RWPE2 (cell line): ENCODE measurements at regions not wholly inside any gene's neighbourhood (a gene's known extent, or its start where the extent isn't known, plus 50 kb on each side); places are given as distances from the start of the nearest gene placed in this dataset.
"Not testable (repeated sequence)": the region's sequence is repeated elsewhere in the genome, so short reads cannot be mapped to it uniquely, and the experiment has no call there.

Source experiments
- ATAC-seq: fragments of 200-7000 bp; cut with Tn5 transposase; 3 replicates; pipeline ENCODE4 v1.9.1; 2021; ENCODE audit warnings: low read depth
- DNase-seq: peaks from one replicate; pipeline ENCODE4 v3.0.0-alpha.2; 2020; ENCODE audit warnings: low spot score
- H3K27ac ChIP-seq: fragments of 450-650 bp; 2 replicates; pipeline ENCODE4 v1.5.1; 2017; ENCODE audit warnings: mild to moderate bottlenecking; ENCODE audit not compliant: poor library complexity, severe bottlenecking
- H3K27me3 ChIP-seq: fragments of 250-450 bp; sonication (Bioruptor Pico); 2 replicates; pipeline ENCODE4 v1.5.1; 2021; ENCODE audit warnings: mild to moderate bottlenecking, moderate library complexity; ENCODE audit not compliant: insufficient read depth, poor library complexity, severe bottlenecking
- H3K36me3 ChIP-seq: fragments of 250-450 bp; sonication (Bioruptor Pico); 2 replicates; pipeline ENCODE4 v1.5.1; 2020; ENCODE audit warnings: low read depth, mild to moderate bottlenecking, moderate library complexity
- H3K4me1 ChIP-seq: fragments of 250-450 bp; sonication (Bioruptor Pico); 2 replicates; pipeline ENCODE4 v1.5.1; 2021; ENCODE audit warnings: mild to moderate bottlenecking, moderate library complexity; ENCODE audit not compliant: insufficient read depth, poor library complexity, severe bottlenecking
- H3K4me3 ChIP-seq: fragments of 250-450 bp; sonication (Bioruptor Pico); 2 replicates; pipeline ENCODE4 v1.5.1; 2021; ENCODE audit warnings: mild to moderate bottlenecking, moderate library complexity; ENCODE audit not compliant: severe bottlenecking
- H3K9me3 ChIP-seq: fragments of 250-450 bp; sonication (Bioruptor Pico); 2 replicates; pipeline ENCODE4 v1.5.1; 2021; ENCODE audit warnings: mild to moderate bottlenecking, moderate library complexity; ENCODE audit not compliant: severe bottlenecking
- TF ChIP-seq, protein P1 (sequence below): fragments of 450-650 bp; IDR thresholded peaks from one replicate; pipeline ENCODE4 v1.5.1; 2017; ENCODE audit warnings: mild to moderate bottlenecking, moderate library complexity; ENCODE audit not compliant: poor library complexity, severe bottlenecking

DNA sequence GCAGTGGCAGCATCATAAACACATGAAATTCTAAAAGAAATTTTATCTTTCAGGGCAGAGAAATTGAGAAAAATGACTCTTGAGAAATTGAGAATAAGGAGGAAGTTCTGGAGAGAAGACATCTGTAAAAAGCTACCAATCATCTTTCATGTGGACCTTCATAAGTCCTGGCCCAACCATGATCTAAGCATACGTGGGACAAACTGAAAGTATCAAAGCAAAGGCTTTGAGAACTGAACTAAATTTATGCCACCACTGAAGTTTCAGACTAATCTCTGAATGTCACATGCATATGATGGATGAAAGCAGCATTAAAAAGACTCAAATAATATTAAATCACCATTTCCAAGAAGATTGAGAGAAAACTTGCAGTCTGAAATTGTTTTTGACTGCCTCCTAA is 1502.8 kb upstream of the LRRTM3 start:
- Histone ChIP-seq H3K27me3 (no peaks in the 10 kb centered on the region), H3K4me3 (no peak overlapping the region), H3K4me1 (peaks cover 9% of the 10 kb centered on the region), H3K36me3 (no peaks in the 10 kb centered on the region), H3K27ac (no peak overlapping the region), H3K9me3 (peaks cover 2% of the 10 kb centered on the region)
- TF ChIP-seq, protein P1, sequence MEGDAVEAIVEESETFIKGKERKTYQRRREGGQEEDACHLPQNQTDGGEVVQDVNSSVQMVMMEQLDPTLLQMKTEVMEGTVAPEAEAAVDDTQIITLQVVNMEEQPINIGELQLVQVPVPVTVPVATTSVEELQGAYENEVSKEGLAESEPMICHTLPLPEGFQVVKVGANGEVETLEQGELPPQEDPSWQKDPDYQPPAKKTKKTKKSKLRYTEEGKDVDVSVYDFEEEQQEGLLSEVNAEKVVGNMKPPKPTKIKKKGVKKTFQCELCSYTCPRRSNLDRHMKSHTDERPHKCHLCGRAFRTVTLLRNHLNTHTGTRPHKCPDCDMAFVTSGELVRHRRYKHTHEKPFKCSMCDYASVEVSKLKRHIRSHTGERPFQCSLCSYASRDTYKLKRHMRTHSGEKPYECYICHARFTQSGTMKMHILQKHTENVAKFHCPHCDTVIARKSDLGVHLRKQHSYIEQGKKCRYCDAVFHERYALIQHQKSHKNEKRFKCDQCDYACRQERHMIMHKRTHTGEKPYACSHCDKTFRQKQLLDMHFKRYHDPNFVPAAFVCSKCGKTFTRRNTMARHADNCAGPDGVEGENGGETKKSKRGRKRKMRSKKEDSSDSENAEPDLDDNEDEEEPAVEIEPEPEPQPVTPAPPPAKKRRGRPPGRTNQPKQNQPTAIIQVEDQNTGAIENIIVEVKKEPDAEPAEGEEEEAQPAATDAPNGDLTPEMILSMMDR, result no peak
- no peak for DNase-seq
- no peak for ATAC-seq

DNA sequence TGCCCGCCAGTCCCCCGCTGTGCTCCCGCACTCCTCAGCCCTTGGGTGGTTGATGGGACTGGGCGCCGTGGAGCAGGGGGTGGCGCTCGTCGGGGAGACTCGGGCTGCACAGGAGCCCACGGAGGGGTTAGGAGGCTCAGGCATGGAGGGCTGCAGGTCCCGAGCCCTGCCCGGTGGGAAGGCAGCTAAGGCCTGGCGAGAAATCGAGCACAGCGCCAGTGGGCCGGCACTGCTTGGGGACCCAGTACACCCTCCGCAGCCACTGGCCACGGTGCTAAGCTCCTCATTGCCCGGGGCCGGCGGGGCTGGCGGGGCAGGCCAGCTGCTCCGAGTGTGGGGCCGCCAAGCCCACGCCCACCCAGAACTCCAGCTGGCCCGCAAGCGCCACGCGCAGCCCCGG is 1496.5 kb upstream of the LRRTM3 start:
- H3K27me3 ChIP-seq, H3K9me3 ChIP-seq, H3K36me3 ChIP-seq, H3K4me1 ChIP-seq, H3K4me3 ChIP-seq, H3K27ac ChIP-seq, ATAC-seq: not testable (repeated sequence)
- DNase-seq, result peak; percentile 37

DNA sequence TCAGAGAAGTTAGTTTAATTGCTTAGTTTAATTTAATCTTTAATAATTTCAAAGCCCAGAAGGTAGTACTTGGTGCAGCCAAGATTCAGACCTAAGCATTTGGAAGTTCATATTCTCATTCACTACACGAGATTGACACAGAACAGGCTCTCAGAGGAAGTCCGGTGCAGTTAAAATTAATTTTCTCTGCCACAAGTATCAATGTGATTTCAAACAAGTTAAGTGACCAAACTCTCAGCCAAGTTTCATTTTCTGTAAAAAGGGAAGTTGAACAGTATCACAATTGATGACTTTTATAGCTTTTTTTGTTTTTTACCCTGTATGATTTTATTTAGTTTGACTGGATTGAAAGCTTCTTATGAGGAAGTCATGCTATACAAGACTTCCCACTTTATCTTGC is 1494.9 kb upstream of the LRRTM3 start:
- ATAC-seq (no peak), DNase-seq (no peak)
- Histone ChIP-seq H3K4me1 (no peaks in the 10 kb centered on the region), H3K27ac (no peak overlapping the region), H3K27me3 (no peaks in the 10 kb centered on the region), H3K36me3 (no peaks in the 10 kb centered on the region), H3K4me3 (no peak overlapping the region), H3K9me3 (no peaks in the 10 kb centered on the region)
- TF ChIP-seq, protein P1, result no peak

DNA sequence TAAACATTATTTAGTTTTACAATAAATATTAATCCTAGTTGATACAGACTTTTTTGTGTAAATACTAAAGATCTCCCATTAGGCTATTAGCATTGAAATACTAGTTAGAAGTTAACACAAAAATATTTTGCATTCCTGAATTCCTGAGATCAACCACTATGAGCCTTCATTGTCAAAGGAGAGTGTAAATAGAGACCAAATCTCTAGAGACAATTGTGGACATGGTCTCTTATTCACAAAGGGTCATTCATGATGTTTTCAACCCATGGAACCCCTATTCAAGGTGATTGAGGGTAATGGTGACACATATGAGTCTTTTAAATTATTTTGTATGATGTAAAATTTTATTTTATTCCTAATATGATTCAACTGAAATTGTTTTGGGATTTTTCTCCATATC is 1454.8 kb upstream of the LRRTM3 start:
- no peak for ATAC-seq
- no peak overlapping the region for H3K27ac ChIP-seq
- DNase-seq, result no peak
- no peak overlapping the region for H3K4me3 ChIP-seq
- no peaks in the 10 kb centered on the region for H3K36me3 ChIP-seq
- H3K27me3 ChIP-seq, result no peaks in the 10 kb centered on the region
- TF ChIP-seq, protein P1, result no peak
- no peaks in the 10 kb centered on the region for H3K4me1 ChIP-seq
- H3K9me3 ChIP-seq, result no peaks in the 10 kb centered on the region

DNA sequence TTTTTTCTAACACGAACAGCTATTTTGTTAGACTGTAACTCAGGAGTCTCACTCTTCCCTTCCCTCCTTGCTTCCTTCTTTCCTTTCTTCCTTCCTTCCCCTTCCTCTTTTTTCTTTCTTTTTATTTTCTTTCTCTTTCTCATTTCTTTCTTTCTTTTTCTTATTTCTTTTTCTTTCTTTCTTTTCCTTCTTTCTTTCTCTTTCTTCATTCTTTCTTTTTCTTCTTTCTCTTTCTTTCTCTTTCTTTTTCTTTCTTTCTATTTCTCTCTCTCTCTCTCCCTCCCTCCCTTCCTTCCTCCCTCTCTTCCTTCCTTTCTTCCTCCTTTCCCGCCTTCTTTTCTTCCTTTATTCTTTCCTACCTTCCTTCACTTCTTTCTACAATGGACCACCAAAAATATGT is 1443.0 kb upstream of the LRRTM3 start:
- H3K27me3 ChIP-seq, result peaks cover 14% of the 10 kb centered on the region
- DNase-seq (no peak), ATAC-seq (no peak)
- H3K36me3 ChIP-seq, result no peaks in the 10 kb centered on the region
- no peak overlapping the region for H3K27ac ChIP-seq
- no peaks in the 10 kb centered on the region for H3K4me1 ChIP-seq
- H3K4me3 ChIP-seq, result no peak overlapping the region
- H3K9me3 ChIP-seq, result no peaks in the 10 kb centered on the region
- TF ChIP-seq, protein P1, result no peak
